Muscle layer of colon (tissue), 2 donors: ENCODE measurements at regions not wholly inside any gene's neighbourhood (a gene's known extent, or its start where the extent isn't known, plus 50 kb on each side); places are given as distances from the start of the nearest gene placed in this dataset.
"Not testable (repeated sequence)": the region's sequence is repeated elsewhere in the genome, so short reads cannot be mapped to it uniquely, and the experiment has no call there.

Experiments used
- H3K27ac ChIP-seq: one replicate; pipeline ENCODE4 v1.7.0; 2013; ENCODE audit warnings: low read depth, mild to moderate bottlenecking, low read length, moderate library complexity
- H3K27me3 ChIP-seq, 2 donors: one replicate each; pipeline ENCODE4 v1.7.0; 2013; ENCODE audit warnings: low read length in 2 of 2, mild to moderate bottlenecking in 2 of 2; ENCODE audit not compliant: insufficient read depth in 2 of 2, control insufficient read depth in 1 of 2
- H3K36me3 ChIP-seq: one replicate; pipeline ENCODE4 v1.7.0; 2013; ENCODE audit warnings: mild to moderate bottlenecking, low read length; ENCODE audit not compliant: insufficient read depth
- H3K4me1 ChIP-seq: one replicate; pipeline ENCODE4 v1.7.0; 2013; ENCODE audit warnings: mild to moderate bottlenecking, low read length; ENCODE audit not compliant: insufficient read depth
- H3K4me3 ChIP-seq, 2 donors: one replicate each; pipeline ENCODE4 v1.7.0; 2013; ENCODE audit warnings: low read length in 2 of 2, low read depth in 1 of 2, mild to moderate bottlenecking in 1 of 2, moderate library complexity in 1 of 2
- H3K9ac ChIP-seq: one replicate; pipeline ENCODE4 v1.7.0; 2013; ENCODE audit warnings: low read length
- H3K9me3 ChIP-seq: one replicate; pipeline ENCODE4 v1.7.0; 2013; ENCODE audit warnings: mild to moderate bottlenecking, low read length
- donor health status: abdominal sarcoma.
- donor health status: Adenocarcinoma of cecum.

DNA sequence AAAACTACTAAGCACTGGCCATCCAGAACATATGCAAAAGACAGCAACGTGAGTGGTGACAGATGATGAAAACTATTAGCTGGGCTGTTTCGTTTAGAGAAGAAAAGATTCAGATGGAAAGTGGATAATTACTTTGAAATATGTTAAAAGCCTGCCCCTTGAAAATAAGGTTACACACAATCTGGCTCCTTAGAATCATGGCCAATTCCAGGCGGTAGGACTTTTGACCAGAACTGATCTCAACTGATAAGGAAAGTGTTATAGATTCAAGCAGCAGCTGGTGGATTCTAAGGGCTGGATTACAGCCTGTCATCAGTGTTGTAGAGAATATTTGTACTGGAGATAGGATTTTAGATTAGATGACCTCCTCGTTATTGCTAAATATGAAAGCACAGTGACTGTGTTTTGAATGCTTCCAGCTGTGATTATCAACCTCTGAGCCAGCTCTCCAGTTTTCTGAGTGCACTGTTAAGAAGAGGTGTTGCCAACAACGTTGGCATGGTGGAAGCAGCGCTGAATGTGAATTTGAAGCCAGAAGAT is 75.1 kb downstream of the KBTBD2 start:
- H3K4me3 ChIP-seq, result not testable (repeated sequence)

DNA sequence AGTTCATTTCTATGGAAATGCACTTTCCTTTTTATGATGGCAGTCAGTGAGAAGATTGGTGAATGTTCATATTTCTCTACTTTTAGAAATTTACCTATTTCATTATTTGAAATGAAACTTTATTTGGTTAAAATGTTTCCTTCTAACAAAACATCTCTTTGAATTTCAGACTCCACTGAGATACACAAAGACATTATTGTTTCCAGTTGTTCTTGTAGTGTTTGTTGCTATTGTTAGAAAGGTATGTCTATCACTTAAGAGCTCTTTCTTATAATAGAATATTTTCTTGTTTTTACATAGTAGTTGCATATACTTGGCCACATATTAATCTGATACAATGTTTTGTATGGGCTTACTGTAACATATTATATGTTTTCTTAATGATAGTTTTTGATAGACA is 76.8 kb downstream of the KBTBD2 start:
- H3K9me3 ChIP-seq, H3K36me3 ChIP-seq, H3K27ac ChIP-seq, H3K27me3 ChIP-seq, H3K9ac ChIP-seq, H3K4me1 ChIP-seq, H3K4me3 ChIP-seq: not testable (repeated sequence)

More for the DNA sequence above, 75.1 kb downstream of the KBTBD2 start:
- not testable (repeated sequence) for H3K9ac ChIP-seq, H3K36me3 ChIP-seq, H3K27ac ChIP-seq, H3K27me3 ChIP-seq, H3K9me3 ChIP-seq, H3K4me1 ChIP-seq

DNA sequence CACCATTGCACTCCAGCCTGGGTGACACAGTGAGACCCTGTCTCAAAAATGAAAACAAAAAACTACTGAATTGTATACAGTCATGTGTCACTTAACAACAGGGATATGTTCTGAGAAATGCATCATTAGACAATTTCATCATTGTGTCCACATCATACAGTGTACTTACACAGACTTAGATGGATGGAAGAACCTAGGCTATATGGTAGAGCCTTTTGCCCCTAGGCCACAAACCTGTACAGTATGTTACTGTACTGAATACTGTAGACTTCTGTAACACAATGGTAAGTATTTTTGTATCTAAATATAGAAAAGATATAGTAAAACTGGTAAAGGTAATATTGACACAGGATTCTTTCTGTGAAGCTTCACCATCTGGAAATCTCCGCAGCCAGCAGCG is 81.7 kb downstream of the KBTBD2 start:
- H3K36me3 ChIP-seq, result no peaks in the 10 kb centered on the region
- H3K4me3 ChIP-seq, result no peak overlapping the region
- no peak overlapping the region for H3K27ac ChIP-seq
- no peaks in the 10 kb centered on the region for H3K27me3 ChIP-seq
- H3K4me1 ChIP-seq, result no peaks in the 10 kb centered on the region
- no peaks in the 10 kb centered on the region for H3K9me3 ChIP-seq
- no peak overlapping the region for H3K9ac ChIP-seq

- Histone ChIP-seq H3K4me3 (no peak overlapping the region), H3K9ac (no peak overlapping the region), H3K27ac (no peak overlapping the region), H3K27me3 (no peaks in the 10 kb centered on the region), H3K36me3 (no peaks in the 10 kb centered on the region), H3K9me3 (no peaks in the 10 kb centered on the region), H3K4me1 (no peaks in the 10 kb centered on the region)
Observed at GRCh38 chr7:32809347-32809746, 82.2 kb downstream of the KBTBD2 start.

GRCh38 chr7:32803406-32804141 is 88.0 kb downstream of the KBTBD2 start:
- Histone ChIP-seq H3K27me3 (no peaks in the 10 kb centered on the region), H3K9me3 (no peaks in the 10 kb centered on the region), H3K4me1 (no peaks in the 10 kb centered on the region), H3K36me3 (no peaks in the 10 kb centered on the region), H3K27ac (no peak overlapping the region), H3K9ac (no peak overlapping the region), H3K4me3 (no peak overlapping the region)

- no peak overlapping the region for H3K4me3 ChIP-seq
- H3K27me3 ChIP-seq, result no peaks in the 10 kb centered on the region
- H3K9ac ChIP-seq, result no peak overlapping the region
- no peaks in the 10 kb centered on the region for H3K9me3 ChIP-seq
- no peaks in the 10 kb centered on the region for H3K36me3 ChIP-seq
- H3K4me1 ChIP-seq, result no peaks in the 10 kb centered on the region
- no peak overlapping the region for H3K27ac ChIP-seq
Observed at GRCh38 chr7:32802305-32802910, 89.2 kb downstream of the KBTBD2 start.

DNA sequence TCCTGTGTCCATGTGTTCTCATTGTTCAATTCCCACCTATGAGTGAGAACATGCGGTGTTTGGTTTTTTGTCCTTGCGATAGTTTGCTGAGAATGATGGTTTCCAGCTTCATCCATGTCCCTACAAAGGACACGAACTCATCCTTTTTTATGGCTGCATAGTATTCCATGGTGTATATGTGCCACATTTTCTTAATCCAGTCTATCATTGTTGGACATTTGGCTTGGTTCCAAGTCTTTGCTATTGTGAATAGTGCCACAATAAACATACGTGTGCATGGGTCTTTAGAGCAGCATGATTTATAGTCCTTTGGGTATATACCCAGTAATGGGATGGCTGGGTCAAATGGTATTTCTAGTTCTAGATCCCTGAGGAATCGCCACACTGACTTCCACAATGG is 98.5 kb downstream of the KBTBD2 start:
- H3K9me3 ChIP-seq, H3K4me1 ChIP-seq, H3K27me3 ChIP-seq, H3K27ac ChIP-seq, H3K4me3 ChIP-seq, H3K9ac ChIP-seq, H3K36me3 ChIP-seq: not testable (repeated sequence)

- H3K27me3 ChIP-seq, H3K27ac ChIP-seq, H3K9me3 ChIP-seq, H3K36me3 ChIP-seq, H3K9ac ChIP-seq, H3K4me3 ChIP-seq, H3K4me1 ChIP-seq: not testable (repeated sequence)
Observed at GRCh38 chr7:32790766-32791430, 100.7 kb downstream of the KBTBD2 start.

DNA sequence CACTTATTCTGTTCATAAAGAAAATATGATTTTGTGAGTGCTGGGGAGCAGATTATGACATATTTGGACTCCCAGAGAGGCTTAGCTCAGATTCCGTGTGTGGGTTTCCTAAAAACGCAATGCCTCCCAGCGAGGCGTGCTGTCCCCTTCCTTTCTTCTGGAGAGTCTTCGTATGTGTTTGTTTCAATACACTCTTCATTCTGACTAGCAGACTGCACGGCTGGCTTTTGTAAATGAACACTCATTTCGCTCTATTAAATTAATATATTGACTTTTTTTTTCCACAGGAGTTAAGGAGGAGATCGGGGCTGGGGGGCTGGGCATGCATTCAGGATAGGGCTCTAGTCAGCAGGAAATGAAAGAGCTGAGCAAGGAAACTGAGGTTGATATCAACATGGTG is 102.3 kb downstream of the KBTBD2 start:
- not testable (repeated sequence) for H3K4me1 ChIP-seq, H3K27ac ChIP-seq, H3K9ac ChIP-seq, H3K9me3 ChIP-seq, H3K4me3 ChIP-seq, H3K27me3 ChIP-seq, H3K36me3 ChIP-seq

DNA sequence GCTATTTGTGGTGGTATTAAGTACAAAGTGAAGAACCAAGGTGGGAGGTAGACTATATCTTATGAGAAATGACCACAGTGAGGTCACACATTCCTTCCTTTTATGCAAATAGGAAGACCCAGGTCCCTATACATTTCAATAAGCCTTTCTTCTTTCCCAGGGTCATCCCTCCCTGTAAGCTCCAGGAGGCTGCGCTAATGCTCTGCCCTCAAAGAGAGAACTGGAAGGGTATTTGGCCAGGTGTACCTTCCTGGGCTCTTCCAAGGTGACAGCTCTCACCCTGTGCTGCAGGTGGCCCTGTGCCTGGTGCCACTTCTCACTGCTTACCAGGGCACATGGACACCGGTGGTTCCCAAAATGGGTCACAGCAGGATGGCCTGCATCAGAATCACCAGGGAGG is 103.4 kb downstream of the KBTBD2 start:
- H3K4me1 ChIP-seq, H3K9ac ChIP-seq, H3K9me3 ChIP-seq, H3K36me3 ChIP-seq, H3K27me3 ChIP-seq, H3K27ac ChIP-seq, H3K4me3 ChIP-seq: not testable (repeated sequence)

GRCh38 chr7:32785365-32785944 is 106.1 kb downstream of the KBTBD2 start:
- not testable (repeated sequence) for H3K36me3 ChIP-seq, H3K27me3 ChIP-seq, H3K9me3 ChIP-seq, H3K4me3 ChIP-seq, H3K27ac ChIP-seq, H3K4me1 ChIP-seq, H3K9ac ChIP-seq
